HepG2 (cell line): ENCODE measurements at regions not wholly inside any gene's neighbourhood (a gene's known extent, or its start where the extent isn't known, plus 50 kb on each side); places are given as distances from the start of the nearest gene placed in this dataset.

ENCODE experiments used
- FOXK1 ChIP-seq: sonication (generic); formaldehyde crosslinking; IDR thresholded peaks from 2 replicates; pipeline ENCODE4 v1.4.0; 2020; ENCODE audit warnings: low read depth, missing genetic modification reagents, borderline replicate concordance
- MEIS2 ChIP-seq: sonication (generic); formaldehyde crosslinking; IDR thresholded peaks from 2 replicates; pipeline ENCODE4 v1.9.0; 2021; ENCODE audit warnings: mild to moderate bottlenecking, missing genetic modification reagents
- MXD4 ChIP-seq: IDR thresholded peaks from 2 replicates; pipeline ENCODE4 v1.6.1; 2016; ENCODE audit warnings: mild to moderate bottlenecking, missing biosample characterization, missing genetic modification reagents
- NFKBIZ ChIP-seq: IDR thresholded peaks from 2 replicates; pipeline ENCODE4 v1.6.1; 2018; ENCODE audit warnings: missing genetic modification reagents, missing compliant biosample characterization
- SRF ChIP-seq: IDR thresholded peaks from 2 replicates; pipeline ENCODE4 v1.6.1; 2011; ENCODE audit warnings: mild to moderate bottlenecking, low read depth, low read length, moderate library complexity
- SRSF1 ChIP-seq: fragments of 200-400 bp; formaldehyde crosslinking; optimal IDR thresholded peaks from 2 replicates; pipeline ENCODE3; 2017; ENCODE audit warnings: mild to moderate bottlenecking, low read depth, low read length, moderate library complexity
- ZNF326 ChIP-seq: sonication (generic); formaldehyde crosslinking; IDR thresholded peaks from 2 replicates; pipeline ENCODE4 v1.4.0; 2020; ENCODE audit warnings: missing genetic modification reagents, borderline replicate concordance
- TF ChIP-seq, protein P1 (sequence below): sonication (generic); formaldehyde crosslinking; IDR thresholded peaks from 2 replicates; pipeline ENCODE4 v1.5.0; 2020; ENCODE audit warnings: mild to moderate bottlenecking, missing genetic modification reagents
- TF ChIP-seq, protein P2 (sequence below): sonication (generic); formaldehyde crosslinking; IDR thresholded peaks from 2 replicates; pipeline ENCODE4 v1.5.0; 2020; ENCODE audit warnings: mild to moderate bottlenecking, missing genetic modification reagents, borderline replicate concordance
- TF ChIP-seq, protein P3 (sequence below): sonication (generic); formaldehyde crosslinking; IDR thresholded peaks from 2 replicates; pipeline ENCODE4 v1.8.1; 2023; ENCODE audit warnings: mild to moderate bottlenecking, missing genetic modification reagents
- TF ChIP-seq, protein P4 (sequence below): sonication (generic); formaldehyde crosslinking; IDR thresholded peaks from 2 replicates; pipeline ENCODE4 v1.8.0; 2022; ENCODE audit warnings: missing genetic modification reagents, low read depth, mild to moderate bottlenecking, borderline replicate concordance

DNA sequence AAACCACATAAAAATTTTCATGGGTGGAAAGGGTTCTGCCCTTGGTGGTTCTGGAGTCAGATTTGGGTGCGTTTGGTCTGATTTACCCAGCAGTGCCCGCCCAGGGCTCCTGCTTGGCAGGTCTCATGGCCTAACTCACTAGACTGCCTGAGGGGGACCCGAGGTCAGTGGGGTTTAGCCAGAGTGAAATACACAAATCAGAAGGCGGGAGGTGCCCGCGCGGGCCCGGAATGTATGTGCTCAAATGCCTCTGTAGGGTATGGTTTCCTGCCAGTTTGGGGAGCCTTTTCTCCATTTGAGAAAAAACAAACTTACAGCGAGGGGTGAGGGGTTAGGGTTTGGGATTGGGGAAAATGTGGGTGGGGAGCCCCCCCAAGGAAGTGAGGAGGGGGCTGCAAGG, 70.9 kb upstream of the POLG start (continued):
- TF ChIP-seq MEIS2 (CRISPR knock-in tag) (no peak), NFKBIZ (CRISPR knock-in tag) (no peak), SRSF1 (no peak), SRF (no peak), ZNF326 (no peak), FOXK1 (CRISPR knock-in tag) (no peak), MXD4 (CRISPR knock-in tag) (no peak)
- TF ChIP-seq, protein P1, sequence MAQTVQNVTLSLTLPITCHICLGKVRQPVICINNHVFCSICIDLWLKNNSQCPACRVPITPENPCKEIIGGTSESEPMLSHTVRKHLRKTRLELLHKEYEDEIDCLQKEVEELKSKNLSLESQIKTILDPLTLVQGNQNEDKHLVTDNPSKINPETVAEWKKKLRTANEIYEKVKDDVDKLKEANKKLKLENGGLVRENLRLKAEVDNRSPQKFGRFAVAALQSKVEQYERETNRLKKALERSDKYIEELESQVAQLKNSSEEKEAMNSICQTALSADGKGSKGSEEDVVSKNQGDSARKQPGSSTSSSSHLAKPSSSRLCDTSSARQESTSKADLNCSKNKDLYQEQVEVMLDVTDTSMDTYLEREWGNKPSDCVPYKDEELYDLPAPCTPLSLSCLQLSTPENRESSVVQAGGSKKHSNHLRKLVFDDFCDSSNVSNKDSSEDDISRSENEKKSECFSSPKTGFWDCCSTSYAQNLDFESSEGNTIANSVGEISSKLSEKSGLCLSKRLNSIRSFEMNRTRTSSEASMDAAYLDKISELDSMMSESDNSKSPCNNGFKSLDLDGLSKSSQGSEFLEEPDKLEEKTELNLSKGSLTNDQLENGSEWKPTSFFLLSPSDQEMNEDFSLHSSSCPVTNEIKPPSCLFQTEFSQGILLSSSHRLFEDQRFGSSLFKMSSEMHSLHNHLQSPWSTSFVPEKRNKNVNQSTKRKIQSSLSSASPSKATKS (CRISPR knock-in tag) = no peak
- TF ChIP-seq, protein P2, sequence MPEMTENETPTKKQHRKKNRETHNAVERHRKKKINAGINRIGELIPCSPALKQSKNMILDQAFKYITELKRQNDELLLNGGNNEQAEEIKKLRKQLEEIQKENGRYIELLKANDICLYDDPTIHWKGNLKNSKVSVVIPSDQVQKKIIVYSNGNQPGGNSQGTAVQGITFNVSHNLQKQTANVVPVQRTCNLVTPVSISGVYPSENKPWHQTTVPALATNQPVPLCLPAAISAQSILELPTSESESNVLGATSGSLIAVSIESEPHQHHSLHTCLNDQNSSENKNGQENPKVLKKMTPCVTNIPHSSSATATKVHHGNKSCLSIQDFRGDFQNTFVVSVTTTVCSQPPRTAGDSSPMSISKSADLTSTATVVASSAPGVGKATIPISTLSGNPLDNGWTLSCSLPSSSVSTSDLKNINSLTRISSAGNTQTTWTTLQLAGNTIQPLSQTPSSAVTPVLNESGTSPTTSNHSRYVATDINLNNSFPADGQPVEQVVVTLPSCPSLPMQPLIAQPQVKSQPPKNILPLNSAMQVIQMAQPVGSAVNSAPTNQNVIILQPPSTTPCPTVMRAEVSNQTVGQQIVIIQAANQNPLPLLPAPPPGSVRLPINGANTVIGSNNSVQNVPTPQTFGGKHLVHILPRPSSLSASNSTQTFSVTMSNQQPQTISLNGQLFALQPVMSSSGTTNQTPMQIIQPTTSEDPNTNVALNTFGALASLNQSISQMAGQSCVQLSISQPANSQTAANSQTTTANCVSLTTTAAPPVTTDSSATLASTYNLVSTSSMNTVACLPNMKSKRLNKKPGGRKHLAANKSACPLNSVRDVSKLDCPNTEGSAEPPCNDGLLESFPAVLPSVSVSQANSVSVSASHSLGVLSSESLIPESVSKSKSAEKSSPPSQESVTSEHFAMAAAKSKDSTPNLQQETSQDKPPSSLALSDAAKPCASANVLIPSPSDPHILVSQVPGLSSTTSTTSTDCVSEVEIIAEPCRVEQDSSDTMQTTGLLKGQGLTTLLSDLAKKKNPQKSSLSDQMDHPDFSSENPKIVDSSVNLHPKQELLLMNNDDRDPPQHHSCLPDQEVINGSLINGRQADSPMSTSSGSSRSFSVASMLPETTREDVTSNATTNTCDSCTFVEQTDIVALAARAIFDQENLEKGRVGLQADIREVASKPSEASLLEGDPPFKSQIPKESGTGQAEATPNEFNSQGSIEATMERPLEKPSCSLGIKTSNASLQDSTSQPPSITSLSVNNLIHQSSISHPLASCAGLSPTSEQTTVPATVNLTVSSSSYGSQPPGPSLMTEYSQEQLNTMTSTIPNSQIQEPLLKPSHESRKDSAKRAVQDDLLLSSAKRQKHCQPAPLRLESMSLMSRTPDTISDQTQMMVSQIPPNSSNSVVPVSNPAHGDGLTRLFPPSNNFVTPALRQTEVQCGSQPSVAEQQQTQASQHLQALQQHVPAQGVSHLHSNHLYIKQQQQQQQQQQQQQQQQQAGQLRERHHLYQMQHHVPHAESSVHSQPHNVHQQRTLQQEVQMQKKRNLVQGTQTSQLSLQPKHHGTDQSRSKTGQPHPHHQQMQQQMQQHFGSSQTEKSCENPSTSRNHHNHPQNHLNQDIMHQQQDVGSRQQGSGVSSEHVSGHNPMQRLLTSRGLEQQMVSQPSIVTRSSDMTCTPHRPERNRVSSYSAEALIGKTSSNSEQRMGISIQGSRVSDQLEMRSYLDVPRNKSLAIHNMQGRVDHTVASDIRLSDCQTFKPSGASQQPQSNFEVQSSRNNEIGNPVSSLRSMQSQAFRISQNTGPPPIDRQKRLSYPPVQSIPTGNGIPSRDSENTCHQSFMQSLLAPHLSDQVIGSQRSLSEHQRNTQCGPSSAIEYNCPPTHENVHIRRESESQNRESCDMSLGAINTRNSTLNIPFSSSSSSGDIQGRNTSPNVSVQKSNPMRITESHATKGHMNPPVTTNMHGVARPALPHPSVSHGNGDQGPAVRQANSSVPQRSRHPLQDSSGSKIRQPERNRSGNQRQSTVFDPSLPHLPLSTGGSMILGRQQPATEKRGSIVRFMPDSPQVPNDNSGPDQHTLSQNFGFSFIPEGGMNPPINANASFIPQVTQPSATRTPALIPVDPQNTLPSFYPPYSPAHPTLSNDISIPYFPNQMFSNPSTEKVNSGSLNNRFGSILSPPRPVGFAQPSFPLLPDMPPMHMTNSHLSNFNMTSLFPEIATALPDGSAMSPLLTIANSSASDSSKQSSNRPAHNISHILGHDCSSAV (CRISPR knock-in tag) = no peak
- TF ChIP-seq, protein P3, sequence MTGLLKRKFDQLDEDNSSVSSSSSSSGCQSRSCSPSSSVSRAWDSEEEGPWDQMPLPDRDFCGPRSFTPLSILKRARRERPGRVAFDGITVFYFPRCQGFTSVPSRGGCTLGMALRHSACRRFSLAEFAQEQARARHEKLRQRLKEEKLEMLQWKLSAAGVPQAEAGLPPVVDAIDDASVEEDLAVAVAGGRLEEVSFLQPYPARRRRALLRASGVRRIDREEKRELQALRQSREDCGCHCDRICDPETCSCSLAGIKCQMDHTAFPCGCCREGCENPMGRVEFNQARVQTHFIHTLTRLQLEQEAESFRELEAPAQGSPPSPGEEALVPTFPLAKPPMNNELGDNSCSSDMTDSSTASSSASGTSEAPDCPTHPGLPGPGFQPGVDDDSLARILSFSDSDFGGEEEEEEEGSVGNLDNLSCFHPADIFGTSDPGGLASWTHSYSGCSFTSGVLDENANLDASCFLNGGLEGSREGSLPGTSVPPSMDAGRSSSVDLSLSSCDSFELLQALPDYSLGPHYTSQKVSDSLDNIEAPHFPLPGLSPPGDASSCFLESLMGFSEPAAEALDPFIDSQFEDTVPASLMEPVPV (CRISPR knock-in tag) = no peak
- TF ChIP-seq, protein P4, sequence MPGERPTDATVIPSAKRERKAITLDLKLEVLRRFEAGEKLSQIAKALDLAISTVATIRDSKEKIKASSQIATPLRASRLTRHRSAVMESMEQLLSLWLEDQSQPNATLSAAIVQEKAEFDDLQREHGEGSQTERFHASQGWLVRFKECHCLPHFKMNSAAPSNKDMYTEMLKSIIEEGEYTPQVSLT (CRISPR knock-in tag) = no peak
- TF ChIP-seq, all 625 proteins: peak for 0
